HG02571 (cell line): ENCODE measurements at regions not wholly inside any gene's neighbourhood (a gene's known extent, or its start where the extent isn't known, plus 50 kb on each side); places are given as distances from the start of the nearest gene placed in this dataset.

Source experiments
- ATAC-seq: cut with Tn5 transposase; IDR thresholded peaks from one replicate; pipeline ENCODE4 v1.9.1; 2021; ENCODE audit warnings: mild to moderate bottlenecking, moderate library complexity; ENCODE audit not compliant: unreplicated experiment

- no peak for ATAC-seq
Observed at GRCh38 chrX:40459571-40460158, 121.1 kb upstream of the ATP6AP2 start.

GRCh38 chrX:40457406-40457805 lies 123.4 kb upstream of the ATP6AP2 start:
- no peak for ATAC-seq

- ATAC-seq = no peak
Observed at GRCh38 chrX:40452031-40452430, 128.7 kb upstream of the ATP6AP2 start.

GRCh38 chrX:40449956-40450706 lies 130.6 kb upstream of the ATP6AP2 start:
- no peak for ATAC-seq

GRCh38 chrX:40449396-40449795 lies 131.4 kb upstream of the ATP6AP2 start:
- no peak for ATAC-seq

GRCh38 chrX:40448793-40449192 lies 132.0 kb upstream of the ATP6AP2 start:
- no peak for ATAC-seq

- no peak for ATAC-seq
Observed at GRCh38 chrX:40446921-40447320, 133.8 kb upstream of the ATP6AP2 start.

- ATAC-seq = no peak
Observed at GRCh38 chrX:40445691-40446090, 135.1 kb upstream of the ATP6AP2 start.

- ATAC-seq = no peak
Observed at GRCh38 chrX:40444798-40445496, 135.8 kb upstream of the ATP6AP2 start.

- no peak for ATAC-seq
Observed at GRCh38 chrX:40444133-40444532, 136.6 kb upstream of the ATP6AP2 start.

GRCh38 chrX:40440866-40441265 lies 139.9 kb upstream of the ATP6AP2 start:
- no peak for ATAC-seq

GRCh38 chrX:40439625-40440532 lies 140.9 kb upstream of the ATP6AP2 start:
- ATAC-seq = no peak

GRCh38 chrX:40437348-40437747 lies 143.4 kb upstream of the ATP6AP2 start:
- ATAC-seq = no peak

GRCh38 chrX:40434947-40435346 lies 145.8 kb upstream of the ATP6AP2 start:
- no peak for ATAC-seq

- no peak for ATAC-seq
Observed at GRCh38 chrX:40434443-40434842, 146.3 kb upstream of the ATP6AP2 start.

GRCh38 chrX:40433160-40433559 lies 147.6 kb upstream of the ATP6AP2 start:
- no peak for ATAC-seq

GRCh38 chrX:40424259-40424658 lies 156.5 kb upstream of the ATP6AP2 start:
- ATAC-seq = no peak

GRCh38 chrX:40423299-40423698 lies 157.5 kb upstream of the ATP6AP2 start:
- no peak for ATAC-seq

- no peak for ATAC-seq
Observed at GRCh38 chrX:40422021-40422420, 158.7 kb upstream of the ATP6AP2 start.

GRCh38 chrX:40420899-40421729 lies 159.7 kb upstream of the ATP6AP2 start:
- ATAC-seq = no peak
